Ishikawa (cell line): ENCODE measurements at regions not wholly inside any gene's neighbourhood (a gene's known extent, or its start where the extent isn't known, plus 50 kb on each side); places are given as distances from the start of the nearest gene placed in this dataset.

Source experiments
- CEBPB ChIP-seq: IDR thresholded peaks from 2 replicates; pipeline ENCODE4 v1.6.1; 2012
- CREB1 ChIP-seq: IDR thresholded peaks from 2 replicates; pipeline ENCODE4 v1.6.1; 2012; ENCODE audit warnings: low read depth
- EP300 ChIP-seq: IDR thresholded peaks from 2 replicates; pipeline ENCODE4 v1.6.1; 2012; ENCODE audit warnings: borderline replicate concordance
- FOXM1 ChIP-seq: IDR thresholded peaks from 2 replicates; pipeline ENCODE4 v1.6.1; 2012; ENCODE audit warnings: low read depth, borderline replicate concordance
- MAX ChIP-seq: IDR thresholded peaks from 2 replicates; pipeline ENCODE4 v1.6.1; 2012
- RAD21 ChIP-seq: IDR thresholded peaks from 2 replicates; pipeline ENCODE4 v1.6.1; 2012; ENCODE audit warnings: low read depth
- REST ChIP-seq: IDR thresholded peaks from 2 replicates; pipeline ENCODE4 v1.6.1; 2012; ENCODE audit warnings: low read depth, mild to moderate bottlenecking
- TEAD4 ChIP-seq: IDR thresholded peaks from 2 replicates; pipeline ENCODE4 v1.6.1; 2012
- YY1 ChIP-seq: IDR thresholded peaks from 2 replicates; pipeline ENCODE4 v1.6.1; 2012; ENCODE audit warnings: low read depth

DNA sequence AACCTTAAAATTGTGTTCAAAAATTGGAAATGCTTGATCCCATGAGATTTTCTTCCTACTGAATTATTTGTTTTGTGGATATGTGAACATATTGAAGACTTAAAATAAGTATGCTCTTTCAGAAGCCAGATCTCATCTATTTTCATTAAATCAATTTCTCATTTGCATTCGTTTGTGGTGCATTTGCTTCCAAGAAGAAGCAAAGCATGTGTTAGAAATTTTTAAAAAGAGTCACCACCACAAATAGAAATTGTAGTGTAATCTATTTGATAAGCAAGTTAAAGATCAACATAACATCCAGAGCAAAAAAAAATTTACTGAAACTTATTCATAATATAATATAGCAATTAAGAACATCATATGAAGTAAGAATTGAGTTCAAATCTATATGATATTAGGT is 300.9 kb upstream of the SYT4 start:
- TF ChIP-seq TEAD4 (no peak), RAD21 (no peak), FOXM1 (no peak), YY1 (no peak), REST (no peak), MAX (no peak), CREB1 (no peak), CEBPB (no peak), EP300 (no peak)
